Uterus (tissue), 2 donors: ENCODE measurements at regions not wholly inside any gene's neighbourhood (a gene's known extent, or its start where the extent isn't known, plus 50 kb on each side); places are given as distances from the start of the nearest gene placed in this dataset.

Experiments used
- CTCF ChIP-seq, 4 experiments: fragments of 200-600 bp in 2 of 4; fragments of 450-650 bp in 2 of 4; sonication (generic) in 2 of 4; IDR thresholded peaks; one replicate each; pipeline ENCODE4 v1.5.1; 2016 to 2019; ENCODE audit warnings: antibody characterized with exemption in 4 of 4, mild to moderate bottlenecking in 2 of 4, moderate library complexity in 1 of 4
- POLR2A ChIP-seq, 2 donors: fragments of 450-650 bp; IDR thresholded peaks; one replicate each; pipeline ENCODE4 v1.6.1; 2016; ENCODE audit warnings: antibody characterized with exemption in 2 of 2, mild to moderate bottlenecking in 1 of 2, moderate library complexity in 1 of 2

GRCh38 chr3:147795418-147795817 lies 386.3 kb downstream of the ZIC1 start:
- no peak for TF ChIP-seq POLR2A (IDR thresholded peaks at IDR 0.05)
- no peak for TF ChIP-seq CTCF (IDR thresholded peaks at IDR 0.05)
